Skeletal muscle satellite cell (primary cell): ENCODE measurements at regions not wholly inside any gene's neighbourhood (a gene's known extent, or its start where the extent isn't known, plus 50 kb on each side); places are given as distances from the start of the nearest gene placed in this dataset. TPM values are rescaled to one million over a fixed set of nuclear protein-coding genes. Genes with fewer than 3 reads are reported as not detected.

Experiments used
- H3K27me3 ChIP-seq: 2 replicates; pipeline ENCODE4 v1.7.0; 2013; ENCODE audit warnings: low read length; ENCODE audit not compliant: control insufficient read depth, insufficient read depth
- H3K36me3 ChIP-seq: 2 replicates; pipeline ENCODE4 v1.7.0; 2013; ENCODE audit warnings: mild to moderate bottlenecking, control low read depth, low read length; ENCODE audit not compliant: insufficient read depth
- H3K4me1 ChIP-seq: 2 replicates; pipeline ENCODE4 v1.7.0; 2013; ENCODE audit warnings: low read length; ENCODE audit not compliant: control insufficient read depth, insufficient read depth
- H3K4me2 ChIP-seq: 2 replicates; pipeline ENCODE4 v1.7.0; 2013; ENCODE audit warnings: mild to moderate bottlenecking, low read length
- H3K4me3 ChIP-seq: 2 replicates; pipeline ENCODE4 v1.7.0; 2013; ENCODE audit warnings: low read length
- H3K9ac ChIP-seq: 2 replicates; pipeline ENCODE4 v1.7.0; 2013; ENCODE audit warnings: mild to moderate bottlenecking, low read depth, low read length, moderate library complexity
- H3K9me3 ChIP-seq: replicated peaks from 2 replicates; pipeline ENCODE4 v1.7.0; 2013; ENCODE audit warnings: mild to moderate bottlenecking, control low read depth, low read length
- small RNA-seq: library from RNA; depleted of rRNA; stranded (forward); fragments of <200 nt; gene quantifications from one replicate; pipeline ENCODE3, GENCODE V24; 2012

GRCh38 chr7:36092221-36092771, 60.8 kb upstream of the EEPD1 start:
- Histone ChIP-seq H3K4me3 (no peak overlapping the region), H3K27me3 (no peaks in the 10 kb centered on the region), H3K4me2 (no peak overlapping the region), H3K36me3 (no peaks in the 10 kb centered on the region), H3K9me3 (no peaks in the 10 kb centered on the region), H3K4me1 (no peaks in the 10 kb centered on the region), H3K9ac (no peak overlapping the region)

DNA sequence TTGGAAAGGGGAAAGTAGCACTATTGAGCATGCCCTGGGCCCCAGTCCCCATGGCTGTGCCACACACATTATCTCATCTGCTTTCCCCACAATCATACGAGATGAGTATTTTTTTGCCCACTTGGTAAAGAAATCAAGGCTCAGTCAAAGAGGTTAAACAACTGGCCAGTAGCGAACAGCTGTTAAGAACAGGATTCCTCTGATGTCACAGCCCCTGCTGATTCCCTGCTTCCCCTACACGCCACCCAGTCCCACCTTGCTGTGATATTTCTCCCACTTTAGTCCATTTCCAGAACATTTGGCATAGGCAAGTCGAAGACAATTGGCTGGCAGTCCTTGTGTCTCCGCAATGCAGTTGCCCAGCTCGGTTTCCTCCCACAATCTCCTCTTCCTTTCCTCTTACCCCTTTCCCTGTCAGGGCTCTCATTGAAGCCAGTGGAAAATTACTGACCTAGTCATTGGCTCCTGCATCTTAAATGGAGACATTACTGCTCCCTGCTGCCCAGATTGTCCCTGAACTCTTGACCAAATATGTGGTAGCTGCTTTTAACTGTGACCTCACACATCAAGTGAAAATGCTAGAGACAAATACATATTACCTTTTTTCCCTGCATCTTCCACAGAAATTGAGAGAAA, 56.5 kb upstream of the EEPD1 start:
- Histone ChIP-seq H3K4me1 (no peaks in the 10 kb centered on the region), H3K4me3 (no peak overlapping the region), H3K36me3 (no peaks in the 10 kb centered on the region), H3K27me3 (no peaks in the 10 kb centered on the region), H3K4me2 (no peak overlapping the region), H3K9ac (no peak overlapping the region), H3K9me3 (no peaks in the 10 kb centered on the region)

GRCh38 chr7:36098096-36098495, 55.0 kb upstream of the EEPD1 start:
- no peaks in the 10 kb centered on the region for H3K4me1 ChIP-seq
- H3K4me2 ChIP-seq = no peak overlapping the region
- no peak overlapping the region for H3K9ac ChIP-seq
- no peaks in the 10 kb centered on the region for H3K36me3 ChIP-seq
- H3K27me3 ChIP-seq = no peaks in the 10 kb centered on the region
- no peak overlapping the region for H3K4me3 ChIP-seq
- no peaks in the 10 kb centered on the region for H3K9me3 ChIP-seq

GRCh38 chr7:36100226-36100625, 52.8 kb upstream of the EEPD1 start:
- H3K36me3 ChIP-seq = no peaks in the 10 kb centered on the region
- H3K9ac ChIP-seq = no peak overlapping the region
- no peaks in the 10 kb centered on the region for H3K4me1 ChIP-seq
- no peak overlapping the region for H3K4me2 ChIP-seq
- H3K9me3 ChIP-seq = no peaks in the 10 kb centered on the region
- H3K4me3 ChIP-seq = no peak overlapping the region
- H3K27me3 ChIP-seq = no peaks in the 10 kb centered on the region

DNA sequence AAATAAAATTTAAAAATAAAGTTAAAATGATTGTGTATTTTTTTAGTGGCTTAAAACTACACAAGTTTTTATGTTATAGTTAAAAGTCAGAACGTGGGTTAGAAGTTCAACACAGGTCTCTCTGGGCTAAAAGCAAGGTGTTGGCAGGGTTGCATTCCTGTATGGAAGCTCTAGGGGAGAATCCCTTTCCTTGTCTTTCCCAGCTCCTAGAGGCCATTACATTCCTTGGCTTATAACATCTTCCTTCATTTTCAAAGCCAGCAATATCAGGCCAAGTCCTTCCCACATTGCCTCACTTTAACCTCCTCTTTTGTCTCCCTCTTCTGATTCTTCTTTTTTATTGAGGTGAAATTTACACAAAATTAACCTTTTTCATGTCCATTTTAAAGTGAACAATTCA, 52.4 kb upstream of the EEPD1 start:
- Histone ChIP-seq H3K4me3 (no peak overlapping the region), H3K36me3 (no peaks in the 10 kb centered on the region), H3K9ac (no peak overlapping the region), H3K4me2 (no peak overlapping the region), H3K9me3 (no peaks in the 10 kb centered on the region), H3K4me1 (no peaks in the 10 kb centered on the region), H3K27me3 (no peaks in the 10 kb centered on the region)

Small RNA genes lying in the stretch of these regions (small RNA-seq; reads per million reads assigned to genes)
- not detected for gene RNU6-1085P
